OCI-LY3 (cell line): ENCODE measurements at regions not wholly inside any gene's neighbourhood (a gene's known extent, or its start where the extent isn't known, plus 50 kb on each side); places are given as distances from the start of the nearest gene placed in this dataset.

ENCODE experiments used
- EZH2phosphoT487 ChIP-seq: fragments of 200-600 bp; shearing (Covaris generic); IDR thresholded peaks from 2 replicates; pipeline ENCODE4 v1.6.1; 2018; ENCODE audit warnings: antibody characterized with exemption, mixed run types, low read depth
- TF ChIP-seq, protein P1 (sequence below): fragments of 200-600, 300-600 bp; sonication (generic); IDR thresholded peaks from 2 replicates; pipeline ENCODE4 v1.5.1; 2014; ENCODE audit warnings: antibody characterized with exemption, low read length, low read depth

DNA sequence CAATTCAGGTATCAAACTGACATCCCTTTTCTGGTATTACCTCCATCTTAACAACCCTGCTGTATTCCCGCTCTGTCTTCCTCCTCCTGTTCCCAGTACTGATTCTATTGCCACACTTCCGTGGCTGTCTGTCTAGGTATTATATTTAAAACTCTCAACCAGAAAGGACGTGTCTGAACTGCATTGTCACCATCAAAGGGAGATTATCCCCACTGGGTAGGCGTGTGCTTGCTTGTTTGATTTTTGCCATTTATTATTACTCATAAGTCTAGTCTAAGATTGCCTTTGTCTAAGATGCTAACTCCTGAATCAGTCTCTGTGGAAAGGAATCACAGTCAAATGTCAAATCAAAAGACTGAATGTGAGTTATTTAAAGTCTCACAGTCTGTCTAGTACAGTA, 650.1 kb downstream of the KCNT2 start:
- TF ChIP-seq, protein P1, sequence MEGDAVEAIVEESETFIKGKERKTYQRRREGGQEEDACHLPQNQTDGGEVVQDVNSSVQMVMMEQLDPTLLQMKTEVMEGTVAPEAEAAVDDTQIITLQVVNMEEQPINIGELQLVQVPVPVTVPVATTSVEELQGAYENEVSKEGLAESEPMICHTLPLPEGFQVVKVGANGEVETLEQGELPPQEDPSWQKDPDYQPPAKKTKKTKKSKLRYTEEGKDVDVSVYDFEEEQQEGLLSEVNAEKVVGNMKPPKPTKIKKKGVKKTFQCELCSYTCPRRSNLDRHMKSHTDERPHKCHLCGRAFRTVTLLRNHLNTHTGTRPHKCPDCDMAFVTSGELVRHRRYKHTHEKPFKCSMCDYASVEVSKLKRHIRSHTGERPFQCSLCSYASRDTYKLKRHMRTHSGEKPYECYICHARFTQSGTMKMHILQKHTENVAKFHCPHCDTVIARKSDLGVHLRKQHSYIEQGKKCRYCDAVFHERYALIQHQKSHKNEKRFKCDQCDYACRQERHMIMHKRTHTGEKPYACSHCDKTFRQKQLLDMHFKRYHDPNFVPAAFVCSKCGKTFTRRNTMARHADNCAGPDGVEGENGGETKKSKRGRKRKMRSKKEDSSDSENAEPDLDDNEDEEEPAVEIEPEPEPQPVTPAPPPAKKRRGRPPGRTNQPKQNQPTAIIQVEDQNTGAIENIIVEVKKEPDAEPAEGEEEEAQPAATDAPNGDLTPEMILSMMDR: no peak
- TF ChIP-seq EZH2phosphoT487: no peak
